HFF-Myc (cell line): ENCODE measurements at regions not wholly inside any gene's neighbourhood (a gene's known extent, or its start where the extent isn't known, plus 50 kb on each side); places are given as distances from the start of the nearest gene placed in this dataset.

Experiments
- DNase-seq: peaks from one replicate; pipeline ENCODE4 v3.0.0-alpha.2; 2011; ENCODE audit warnings: low read depth; ENCODE audit errors: extremely low read depth
- H3K4me3 ChIP-seq: replicated peaks from 2 replicates; pipeline ENCODE4 v1.5.1; 2011; ENCODE audit warnings: low read depth, mild to moderate bottlenecking, control low read depth, low read length
- TF ChIP-seq, protein P1 (sequence below): IDR thresholded peaks from 2 replicates; pipeline ENCODE4 v1.5.1; 2012; ENCODE audit warnings: mild to moderate bottlenecking, low read depth, low read length, control low read depth; ENCODE audit errors: missing control alignments

DNA sequence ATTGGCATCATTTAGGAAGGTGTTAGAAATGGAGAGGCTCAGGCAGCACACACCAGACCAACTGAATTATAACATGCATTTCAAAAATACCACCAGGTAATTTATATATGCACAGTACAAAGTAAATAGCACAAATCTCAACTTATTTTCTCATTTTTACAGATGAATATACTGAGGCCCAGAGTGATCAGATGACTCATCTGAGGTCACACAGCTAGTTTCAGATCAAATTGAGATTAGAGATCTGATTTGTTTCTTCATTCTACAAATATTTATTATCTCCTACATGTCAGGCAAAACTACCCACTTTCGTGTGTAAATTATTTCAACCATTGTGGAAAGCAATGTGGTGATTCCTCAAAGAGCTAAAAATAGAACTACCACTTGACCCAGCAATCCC, 507.1 kb downstream of the TLE4 start:
- TF ChIP-seq, protein P1, sequence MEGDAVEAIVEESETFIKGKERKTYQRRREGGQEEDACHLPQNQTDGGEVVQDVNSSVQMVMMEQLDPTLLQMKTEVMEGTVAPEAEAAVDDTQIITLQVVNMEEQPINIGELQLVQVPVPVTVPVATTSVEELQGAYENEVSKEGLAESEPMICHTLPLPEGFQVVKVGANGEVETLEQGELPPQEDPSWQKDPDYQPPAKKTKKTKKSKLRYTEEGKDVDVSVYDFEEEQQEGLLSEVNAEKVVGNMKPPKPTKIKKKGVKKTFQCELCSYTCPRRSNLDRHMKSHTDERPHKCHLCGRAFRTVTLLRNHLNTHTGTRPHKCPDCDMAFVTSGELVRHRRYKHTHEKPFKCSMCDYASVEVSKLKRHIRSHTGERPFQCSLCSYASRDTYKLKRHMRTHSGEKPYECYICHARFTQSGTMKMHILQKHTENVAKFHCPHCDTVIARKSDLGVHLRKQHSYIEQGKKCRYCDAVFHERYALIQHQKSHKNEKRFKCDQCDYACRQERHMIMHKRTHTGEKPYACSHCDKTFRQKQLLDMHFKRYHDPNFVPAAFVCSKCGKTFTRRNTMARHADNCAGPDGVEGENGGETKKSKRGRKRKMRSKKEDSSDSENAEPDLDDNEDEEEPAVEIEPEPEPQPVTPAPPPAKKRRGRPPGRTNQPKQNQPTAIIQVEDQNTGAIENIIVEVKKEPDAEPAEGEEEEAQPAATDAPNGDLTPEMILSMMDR, result no peak
- no peak for DNase-seq
- H3K4me3 ChIP-seq, result no peak overlapping the region

- TF ChIP-seq, protein P1, result no peak
- no peak for DNase-seq
- no peak overlapping the region for H3K4me3 ChIP-seq
These were observed 505.3 kb downstream of the TLE4 start for GRCh38 chr9:80077059-80077458.

DNA sequence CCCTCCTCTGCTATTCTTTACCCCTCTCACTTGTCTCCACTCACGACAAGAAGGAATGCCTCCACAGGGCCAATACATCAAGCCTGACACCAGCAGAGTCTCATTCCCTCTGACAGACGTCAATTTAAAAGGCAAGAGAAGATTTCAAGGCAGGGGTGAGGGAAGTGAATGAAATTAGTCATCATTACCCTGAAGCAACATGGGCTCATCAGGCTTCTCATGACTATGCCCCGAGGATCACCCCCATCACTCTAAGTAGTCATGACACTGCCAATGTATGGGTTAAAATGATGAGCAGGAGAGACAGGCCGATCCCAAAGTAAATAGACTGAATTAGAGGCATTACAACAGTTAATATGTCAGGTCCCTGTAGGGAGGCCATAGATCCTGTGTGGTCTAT, 504.4 kb downstream of the TLE4 start:
- TF ChIP-seq, protein P1, result no peak
- H3K4me3 ChIP-seq, result no peak overlapping the region
- no peak for DNase-seq

- no peak for DNase-seq
- TF ChIP-seq, protein P1, result no peak
- H3K4me3 ChIP-seq, result no peak overlapping the region
These were observed 502.7 kb downstream of the TLE4 start for GRCh38 chr9:80074439-80074838.

- H3K4me3 ChIP-seq, result no peak overlapping the region
- no peak for DNase-seq
- TF ChIP-seq, protein P1, result no peak
These were observed 500.7 kb downstream of the TLE4 start for GRCh38 chr9:80072451-80072850.

GRCh38 chr9:80070071-80070742, 498.4 kb downstream of the TLE4 start:
- no peak for DNase-seq
- TF ChIP-seq, protein P1, result no peak

DNA sequence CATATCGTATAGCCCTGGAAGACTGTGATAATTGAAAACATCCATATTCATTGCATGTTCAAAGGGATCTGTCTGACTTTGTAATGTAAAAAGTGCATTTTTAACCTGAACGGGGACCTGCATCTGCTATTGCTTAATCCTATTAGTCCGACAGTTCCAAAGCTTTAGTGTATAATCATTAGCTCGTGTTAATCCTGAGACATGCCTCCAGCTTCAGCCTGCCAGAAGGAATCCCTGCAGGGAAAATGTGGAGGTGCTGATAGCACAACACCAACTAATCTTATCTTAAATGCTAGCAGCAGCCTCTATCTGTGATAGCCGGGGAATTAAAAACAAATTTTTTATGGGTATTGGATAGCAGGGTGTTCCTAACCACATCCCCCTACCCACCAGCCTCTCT, 495.2 kb downstream of the TLE4 start:
- TF ChIP-seq, protein P1, result no peak
- no peak overlapping the region for H3K4me3 ChIP-seq
- DNase-seq, result no peak

More at GRCh38 chr9:80070071-80070742, 498.4 kb downstream of the TLE4 start:
- H3K4me3 ChIP-seq, result no peak overlapping the region
